ENCODE measurements at regions not wholly inside any gene's neighbourhood (a gene's known extent, or its start where the extent isn't known, plus 50 kb on each side); places are given as distances from the start of the nearest gene placed in this dataset.

- DNase-seq (ENCODE audit: low spot score): no peak
- Histone ChIP-seq H3K4me1 (no peaks in the 10 kb centered on the region), H3K9me3 (no peaks in the 10 kb centered on the region), H3K27ac (no peak overlapping the region), H3K4me3 (no peak overlapping the region), H3K27me3 (no peaks in the 10 kb centered on the region), H3K36me3 (no peaks in the 10 kb centered on the region)
- no peak for TF ChIP-seq CTCF (IDR thresholded peaks at IDR 0.05)
Observed at GRCh38 chr6:24016857-24017256, 109.2 kb upstream of the NRSN1 start.

- Histone ChIP-seq H3K9me3 (no peaks in the 10 kb centered on the region), H3K36me3 (no peaks in the 10 kb centered on the region), H3K4me3 (no peak overlapping the region), H3K27ac (no peak overlapping the region), H3K27me3 (no peaks in the 10 kb centered on the region), H3K4me1 (no peaks in the 10 kb centered on the region)
- no peak for DNase-seq (ENCODE audit: low spot score)
- TF ChIP-seq CTCF (IDR thresholded peaks at IDR 0.05): no peak
Observed at GRCh38 chr6:24019393-24019792, 106.6 kb upstream of the NRSN1 start.

GRCh38 chr6:24019830-24020229 is 106.2 kb upstream of the NRSN1 start:
- Histone ChIP-seq H3K27ac (no peak overlapping the region), H3K27me3 (no peaks in the 10 kb centered on the region), H3K36me3 (no peaks in the 10 kb centered on the region), H3K9me3 (no peaks in the 10 kb centered on the region), H3K4me3 (no peak overlapping the region), H3K4me1 (no peaks in the 10 kb centered on the region)
- DNase-seq (ENCODE audit: low spot score): no peak
- TF ChIP-seq CTCF (IDR thresholded peaks at IDR 0.05): no peak

- no peak for DNase-seq (ENCODE audit: low spot score)
- TF ChIP-seq CTCF (IDR thresholded peaks at IDR 0.05): no peak
- no peaks in the 10 kb centered on the region for H3K9me3 ChIP-seq
- H3K27ac ChIP-seq: no peak overlapping the region
- H3K4me1 ChIP-seq: no peaks in the 10 kb centered on the region
- H3K4me3 ChIP-seq: no peak overlapping the region
- H3K27me3 ChIP-seq: no peaks in the 10 kb centered on the region
- no peaks in the 10 kb centered on the region for H3K36me3 ChIP-seq
Observed at GRCh38 chr6:24026050-24026449, 100.0 kb upstream of the NRSN1 start.

GRCh38 chr6:24031496-24031895 is 94.5 kb upstream of the NRSN1 start:
- no peak for TF ChIP-seq CTCF (IDR thresholded peaks at IDR 0.05)
- Histone ChIP-seq H3K27me3 (no peaks in the 10 kb centered on the region), H3K36me3 (no peaks in the 10 kb centered on the region), H3K27ac (no peak overlapping the region), H3K4me1 (no peaks in the 10 kb centered on the region), H3K9me3 (no peaks in the 10 kb centered on the region), H3K4me3 (no peak overlapping the region)
- DNase-seq (ENCODE audit: low spot score): no peak

GRCh38 chr6:24032896-24033688 is 92.9 kb upstream of the NRSN1 start:
- TF ChIP-seq CTCF (IDR thresholded peaks at IDR 0.05): no peak
- Histone ChIP-seq H3K4me3 (no peak overlapping the region), H3K27me3 (no peaks in the 10 kb centered on the region), H3K4me1 (no peaks in the 10 kb centered on the region), H3K36me3 (no peaks in the 10 kb centered on the region), H3K27ac (no peak overlapping the region), H3K9me3 (peaks cover 0 to under 1% of the 10 kb centered on the region in 2 donors)
- no peak for DNase-seq (ENCODE audit: low spot score)

All from right atrium auricular region (tissue), 2 donors.